ENCODE measurements at regions not wholly inside any gene's neighbourhood (a gene's known extent, or its start where the extent isn't known, plus 50 kb on each side); places are given as distances from the start of the nearest gene placed in this dataset.

GRCh38 chr13:80400865-80401426 lies 60.0 kb upstream of the SPRY2 start:
- H3K9ac ChIP-seq (ENCODE audit: low read length) = no peak overlapping the region
- no peaks in the 10 kb centered on the region for H3K9me3 ChIP-seq (ENCODE audit: low read length)
- no peaks in the 10 kb centered on the region for H4K20me1 ChIP-seq (ENCODE audit: insufficient read depth)
- H3K9me2 ChIP-seq (ENCODE audit: insufficient read depth, low read length) = no peaks in the 10 kb centered on the region
- no peak overlapping the region for H3K4me2 ChIP-seq (ENCODE audit: low read length)
- no peak overlapping the region for H2AFZ ChIP-seq (ENCODE audit: low read depth, low read length)
- no peaks in the 10 kb centered on the region for H3K36me3 ChIP-seq (ENCODE audit: insufficient read depth, low read length)
- H3K4me3 ChIP-seq (ENCODE audit: low read length) = no peak overlapping the region
- no peaks in the 10 kb centered on the region for H3K27me3 ChIP-seq (ENCODE audit: insufficient read depth, low read depth, low read length)
- TF ChIP-seq CTCF (IDR thresholded peaks at IDR 0.05; ENCODE audit: poor library complexity, severe bottlenecking) = no peak
- no peak for TF ChIP-seq EP300 (conservative IDR thresholded peaks at IDR 0.05; ENCODE audit: poor library complexity, severe bottlenecking)
- TF ChIP-seq EZH2 (IDR thresholded peaks at IDR 0.05; ENCODE audit: borderline replicate concordance, insufficient read depth, low read length, poor library complexity, severe bottlenecking) = no peak
- no peaks in the 10 kb centered on the region for H3K79me2 ChIP-seq (replicated peaks; ENCODE audit: insufficient read depth, low read length)
- no peak overlapping the region for H3K27ac ChIP-seq (ENCODE audit: low read length)
- H3F3A ChIP-seq (ENCODE audit: insufficient read depth, low read length, poor library complexity, severe bottlenecking) = no peaks in the 10 kb centered on the region

GRCh38 chr13:80400164-80400864 lies 59.4 kb upstream of the SPRY2 start:
- Histone ChIP-seq H3K27ac (ENCODE audit: low read length) (no peak overlapping the region), H3K36me3 (ENCODE audit: insufficient read depth, low read length) (no peaks in the 10 kb centered on the region), H3K4me2 (ENCODE audit: low read length) (no peak overlapping the region), H2AFZ (ENCODE audit: low read depth, low read length) (no peak overlapping the region), H3K9ac (ENCODE audit: low read length) (no peak overlapping the region), H3F3A (ENCODE audit: insufficient read depth, low read length, poor library complexity, severe bottlenecking) (no peaks in the 10 kb centered on the region), H3K79me2 (replicated peaks; ENCODE audit: insufficient read depth, low read length) (no peaks in the 10 kb centered on the region), H3K4me3 (ENCODE audit: low read length) (no peak overlapping the region), H4K20me1 (ENCODE audit: insufficient read depth) (no peaks in the 10 kb centered on the region), H3K9me3 (ENCODE audit: low read length) (no peaks in the 10 kb centered on the region), H3K9me2 (ENCODE audit: insufficient read depth, low read length) (no peaks in the 10 kb centered on the region), H3K27me3 (ENCODE audit: insufficient read depth, low read depth, low read length) (no peaks in the 10 kb centered on the region)
- TF ChIP-seq CTCF (IDR thresholded peaks at IDR 0.05; ENCODE audit: poor library complexity, severe bottlenecking) = no peak
- no peak for TF ChIP-seq POLR2AphosphoS5 (IDR thresholded peaks at IDR 0.05)
- TF ChIP-seq SMC3 (conservative IDR thresholded peaks at IDR 0.05; ENCODE audit: poor library complexity) = no peak
- TF ChIP-seq REST (IDR thresholded peaks at IDR 0.05; ENCODE audit: borderline replicate concordance) = no peak
- no peak for TF ChIP-seq EP300 (conservative IDR thresholded peaks at IDR 0.05; ENCODE audit: poor library complexity, severe bottlenecking)
- TF ChIP-seq TAF1 (IDR thresholded peaks at IDR 0.05; ENCODE audit: low read depth) = no peak
- no peak for TF ChIP-seq MXI1 (conservative IDR thresholded peaks at IDR 0.05; ENCODE audit: poor library complexity, severe bottlenecking)
- no peak for TF ChIP-seq RAD21 (conservative IDR thresholded peaks at IDR 0.05)
- no peak for TF ChIP-seq EZH2 (IDR thresholded peaks at IDR 0.05; ENCODE audit: borderline replicate concordance, insufficient read depth, low read length, poor library complexity, severe bottlenecking)
